Glomerular endothelial cell (primary cell): ENCODE measurements at regions not wholly inside any gene's neighbourhood (a gene's known extent, or its start where the extent isn't known, plus 50 kb on each side); places are given as distances from the start of the nearest gene placed in this dataset.

Experiments used
- DNase-seq: peaks from one replicate; pipeline ENCODE4 v3.0.0-alpha.2; 2011; ENCODE audit warnings: low read depth, low spot score; ENCODE audit errors: extremely low read depth

DNA sequence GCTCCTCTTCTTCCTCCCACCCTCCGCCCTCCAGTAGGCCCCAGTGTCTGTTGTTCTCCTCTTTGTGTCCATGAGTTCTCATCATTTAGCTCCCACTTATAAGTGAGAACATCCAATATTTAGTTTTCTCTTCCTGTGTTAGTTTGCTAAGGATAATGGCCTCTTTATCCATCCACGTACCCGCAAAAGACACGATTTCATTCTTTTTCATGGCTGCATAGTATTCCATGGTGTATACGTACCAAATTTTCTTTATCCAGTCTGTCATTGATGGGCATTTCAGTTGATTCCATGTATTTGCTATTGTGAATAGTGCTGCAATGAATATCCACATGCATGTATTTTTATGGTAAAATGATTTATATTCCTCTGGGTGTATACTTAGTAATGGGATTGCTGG lies 82.2 kb downstream of the COPS8 start:
- no peak for DNase-seq

- no peak for DNase-seq
These were observed 84.3 kb downstream of the COPS8 start for GRCh38 chr2:237170020-237170419.

- DNase-seq: no peak
These were observed 85.7 kb downstream of the COPS8 start for GRCh38 chr2:237171396-237171795.

- DNase-seq: no peak
These were observed 86.2 kb downstream of the COPS8 start for GRCh38 chr2:237171881-237172280.

- no peak for DNase-seq
These were observed 91.4 kb downstream of the COPS8 start for GRCh38 chr2:237177052-237177451.

DNA sequence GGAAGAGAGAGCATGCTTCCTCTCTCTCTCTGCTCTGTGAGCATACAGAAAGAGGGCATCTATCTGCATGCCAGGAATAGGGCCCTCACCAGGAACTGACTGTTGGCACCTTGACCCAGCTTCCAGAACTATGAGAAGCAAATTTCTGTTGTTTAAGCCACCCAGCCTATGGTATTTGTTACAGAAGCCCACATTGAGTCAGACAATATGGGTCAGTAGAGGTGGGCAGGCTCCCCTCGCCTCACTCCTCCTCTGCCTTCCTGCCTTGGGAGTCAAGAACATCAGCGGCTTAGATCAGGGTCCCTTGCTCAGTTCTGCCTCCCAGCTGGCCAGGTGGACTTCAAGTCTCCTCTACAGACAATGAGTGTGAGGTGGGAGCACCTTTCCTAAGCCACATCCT lies 92.3 kb downstream of the COPS8 start:
- DNase-seq: no peak

GRCh38 chr2:237178396-237178795 lies 92.7 kb downstream of the COPS8 start:
- DNase-seq: no peak

- DNase-seq: no peak
These were observed 93.5 kb downstream of the COPS8 start for GRCh38 chr2:237179161-237179560.

DNA sequence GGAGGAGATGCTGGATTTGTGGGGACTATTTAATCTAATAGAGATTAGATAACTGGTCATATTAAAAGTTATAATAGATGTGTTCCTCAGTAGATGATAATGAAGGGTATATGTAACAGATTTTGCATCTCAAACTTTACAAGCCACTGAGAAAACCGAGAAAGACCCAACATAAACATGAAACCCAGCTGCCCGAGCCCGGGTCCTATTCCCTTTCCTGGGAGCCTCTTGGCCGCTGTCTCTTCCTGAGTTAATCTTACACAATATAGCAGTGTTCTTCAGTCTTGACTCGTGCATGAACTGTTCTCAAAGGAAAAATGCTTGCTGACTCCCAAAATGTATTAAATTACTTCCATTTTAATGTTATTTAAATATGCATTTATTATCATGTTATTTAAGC lies 94.5 kb downstream of the COPS8 start:
- no peak for DNase-seq

DNA sequence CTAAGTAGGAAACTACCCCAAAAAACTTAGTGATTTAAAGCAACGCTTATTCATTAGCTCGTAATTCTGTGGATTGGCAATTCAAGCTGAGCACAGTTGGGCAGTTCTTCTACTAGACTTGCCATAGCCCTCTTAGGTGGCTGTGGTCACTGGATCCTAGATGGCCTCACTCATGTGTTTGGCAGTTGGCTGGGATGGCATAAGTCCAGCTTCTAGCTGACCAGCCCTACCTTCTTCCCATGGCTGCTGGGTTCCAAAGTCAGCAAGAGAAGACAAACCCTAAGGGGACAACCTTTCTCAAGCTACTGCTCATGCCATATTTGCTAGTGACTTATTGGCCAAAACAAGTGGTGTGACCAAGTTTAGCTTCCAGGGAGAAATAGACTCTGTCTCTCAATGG lies 95.3 kb downstream of the COPS8 start:
- DNase-seq: no peak

GRCh38 chr2:237181844-237182243 lies 96.2 kb downstream of the COPS8 start:
- DNase-seq: no peak

DNA sequence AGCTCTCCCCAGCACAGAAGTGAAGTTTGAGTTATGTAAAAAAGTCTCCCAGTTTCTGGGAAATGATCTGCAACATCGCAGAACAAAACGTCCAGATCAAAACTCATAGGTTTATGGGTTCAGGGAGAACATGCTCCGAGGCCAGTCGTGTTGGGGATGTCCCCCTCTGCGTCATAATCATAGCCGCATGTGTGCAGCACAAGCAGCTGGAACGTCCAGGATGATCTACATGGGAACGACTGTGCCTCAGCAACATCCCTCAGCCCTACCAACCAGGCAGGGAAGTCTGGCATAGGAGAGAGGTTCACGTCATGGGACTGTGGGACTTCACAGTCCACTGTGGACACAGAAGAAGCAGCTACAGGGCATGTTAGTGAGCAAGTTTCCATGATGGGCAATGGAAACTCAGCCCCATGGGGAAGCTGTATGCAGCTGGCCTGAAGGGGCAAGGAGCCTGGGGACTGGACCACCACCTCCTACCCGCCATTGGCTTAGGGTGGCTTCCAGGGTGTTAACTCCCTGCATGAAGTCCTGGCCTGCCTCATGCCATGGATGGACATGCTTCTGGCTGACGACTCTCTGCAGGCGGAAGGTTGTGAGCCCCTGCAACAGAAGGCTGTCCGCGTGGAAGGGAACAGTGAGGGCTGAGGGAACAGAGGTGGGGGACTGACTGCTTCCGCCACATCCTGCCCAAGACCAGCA lies 96.9 kb downstream of the COPS8 start:
- no peak for DNase-seq

DNA sequence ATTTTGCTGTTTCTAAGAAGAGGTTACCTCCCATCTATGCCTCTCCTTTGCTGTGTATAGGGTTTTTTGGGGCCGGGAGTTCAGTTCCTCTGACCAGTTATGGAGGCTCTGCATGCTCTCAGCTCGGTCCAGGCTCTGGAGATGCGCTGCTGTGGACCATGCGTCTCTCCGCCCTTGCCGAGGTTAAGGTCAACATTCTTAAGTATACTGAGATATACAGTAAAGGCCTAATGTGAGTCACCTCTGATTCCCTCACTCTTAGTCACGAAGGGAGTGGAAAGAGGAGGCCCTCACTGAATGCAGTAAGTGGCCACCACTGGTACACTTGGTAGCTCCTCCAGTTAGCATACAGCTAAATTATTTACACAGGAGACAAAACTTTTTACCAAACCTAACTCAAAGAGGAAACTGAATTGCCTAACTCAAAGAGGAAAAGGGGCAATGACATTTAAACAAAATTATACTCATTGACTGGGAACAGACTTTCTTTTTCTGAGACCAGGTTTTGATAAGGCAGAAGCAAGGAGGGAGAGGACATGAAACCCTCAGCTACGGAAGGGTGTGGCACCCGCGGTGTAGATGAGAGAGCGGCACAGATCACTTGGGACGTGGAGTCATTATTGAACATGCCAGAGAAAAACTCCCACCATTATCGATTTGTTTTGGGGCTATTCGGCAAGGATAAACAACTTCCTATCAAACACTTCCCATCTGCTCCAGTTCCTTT lies 98.7 kb downstream of the COPS8 start:
- DNase-seq: no peak

DNA sequence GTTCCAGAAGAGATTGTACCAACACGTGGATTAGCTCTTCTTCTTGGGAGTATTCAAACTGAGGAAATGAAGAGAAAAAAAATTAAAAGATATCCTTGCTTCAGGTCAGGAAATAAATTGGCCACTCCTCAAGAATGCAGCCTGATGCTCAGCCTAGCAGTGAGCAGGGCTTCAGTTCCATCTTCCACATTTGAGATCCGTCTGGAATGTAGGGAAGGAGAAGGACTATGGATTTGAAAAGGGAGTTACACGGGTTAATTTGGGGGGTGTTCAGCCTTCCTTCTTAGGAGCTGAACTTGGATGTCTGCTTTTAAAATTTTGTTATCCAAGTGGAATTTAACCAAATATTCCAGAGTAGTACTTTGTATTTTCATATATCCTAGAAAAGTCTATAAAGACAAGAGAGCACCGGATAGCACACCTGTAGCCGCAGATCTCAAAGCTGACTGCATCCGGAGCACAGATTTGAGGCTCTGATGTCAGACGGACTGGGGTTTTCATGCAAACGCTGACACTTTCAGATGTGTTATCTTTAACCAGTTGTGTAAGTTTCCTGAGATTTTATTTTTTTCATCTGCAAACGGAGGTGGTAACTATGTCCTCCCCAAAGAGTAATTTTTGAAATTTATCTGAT lies 99.3 kb downstream of the COPS8 start:
- no peak for DNase-seq

DNA sequence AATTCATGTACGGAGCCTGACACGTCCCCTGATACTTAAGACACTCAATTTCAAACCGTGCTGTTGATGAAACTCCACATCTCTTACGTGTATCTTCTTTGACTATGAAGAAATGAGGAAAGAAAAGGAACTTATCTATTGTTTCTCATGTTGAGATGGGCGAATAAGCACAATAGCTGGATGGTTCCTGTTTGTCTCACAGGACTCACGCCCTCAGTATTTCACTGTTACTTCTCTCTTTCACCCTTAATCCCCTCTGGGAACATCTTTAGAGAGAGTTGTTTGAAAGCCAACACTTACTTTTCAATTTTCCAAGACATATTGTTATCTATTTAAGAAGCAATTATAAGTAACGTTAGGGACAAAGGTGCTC lies 99.8 kb downstream of the COPS8 start:
- no peak for DNase-seq

DNA sequence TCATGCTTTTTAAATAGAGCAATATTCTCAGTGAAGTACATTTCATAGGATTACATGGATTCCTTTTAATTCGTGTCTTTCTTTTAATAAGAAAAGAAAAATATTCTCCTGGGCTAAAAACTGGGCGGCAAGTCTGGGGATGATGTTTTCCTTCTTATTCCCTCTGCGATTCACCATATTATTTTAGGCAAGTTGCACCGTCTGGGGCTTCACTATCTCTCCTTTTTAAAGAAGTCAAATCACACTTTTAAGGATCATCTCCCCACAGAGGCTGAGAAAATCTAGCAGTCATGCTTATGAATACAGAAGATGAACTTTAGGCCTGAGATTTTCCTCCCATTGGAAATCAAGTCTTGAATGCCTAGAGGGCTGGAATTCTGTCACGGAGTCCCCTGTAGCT lies 104.1 kb downstream of the COPS8 start:
- no peak for DNase-seq

GRCh38 chr2:237190966-237191713 lies 105.5 kb downstream of the COPS8 start:
- no peak for DNase-seq

GRCh38 chr2:237191714-237192081 lies 106.0 kb downstream of the COPS8 start:
- no peak for DNase-seq

- no peak for DNase-seq
These were observed 107.2 kb downstream of the COPS8 start for GRCh38 chr2:237192881-237193280.

DNA sequence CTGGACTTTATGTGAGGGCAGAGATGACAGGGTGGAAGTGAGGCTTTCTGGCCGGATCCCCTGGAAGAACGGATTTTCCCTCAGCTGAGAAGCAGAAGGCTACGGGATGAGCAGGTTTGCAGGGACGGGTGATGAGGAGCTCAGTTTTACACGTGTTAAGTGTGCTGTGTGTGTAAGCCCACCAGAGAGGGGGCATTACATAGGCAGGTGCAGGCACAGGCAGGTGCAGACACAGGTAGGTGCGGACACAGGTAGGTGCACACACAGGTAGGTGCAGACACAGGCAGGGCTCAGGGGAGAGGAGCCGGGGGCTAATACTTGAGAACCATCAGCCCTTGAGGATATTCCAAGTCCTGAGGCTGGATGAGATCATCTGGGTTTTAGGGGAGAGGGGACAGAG lies 107.7 kb downstream of the COPS8 start:
- DNase-seq: no peak

- DNase-seq: no peak
These were observed 108.4 kb downstream of the COPS8 start for GRCh38 chr2:237194081-237194480.

DNA sequence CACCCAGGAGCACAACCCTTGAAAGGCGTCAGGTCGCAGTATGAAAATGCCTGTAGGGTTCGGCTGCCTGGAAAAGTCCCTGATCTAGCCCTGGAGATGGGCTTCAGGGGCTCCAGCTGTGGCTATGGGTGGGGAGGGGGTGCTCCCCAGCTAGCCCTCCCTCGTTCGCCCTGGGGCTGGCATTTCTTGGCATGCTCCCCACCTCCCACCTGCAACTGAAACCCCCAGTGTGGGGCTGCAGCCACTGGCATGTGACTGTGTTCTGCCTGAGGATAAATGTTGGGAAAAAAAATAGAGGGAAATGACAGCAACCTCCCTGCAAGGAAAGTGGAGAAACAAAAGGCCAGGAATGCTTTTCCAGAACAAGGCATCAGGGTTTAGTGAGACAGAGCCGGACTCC lies 109.2 kb downstream of the COPS8 start:
- no peak for DNase-seq
